Epithelial cell of prostate (primary cell): ENCODE measurements at regions not wholly inside any gene's neighbourhood (a gene's known extent, or its start where the extent isn't known, plus 50 kb on each side); places are given as distances from the start of the nearest gene placed in this dataset.
"Not testable (repeated sequence)": the region's sequence is repeated elsewhere in the genome, so short reads cannot be mapped to it uniquely, and the experiment has no call there.

ENCODE experiments used
- DNase-seq: peaks from one replicate; pipeline ENCODE4 v3.0.0-alpha.2; 2011; ENCODE audit warnings: low read depth, low spot score
- H3K27ac ChIP-seq: fragments of 450-650 bp; 2 replicates; pipeline ENCODE4 v1.5.1; 2017; ENCODE audit warnings: mild to moderate bottlenecking

- DNase-seq = no peak
- no peak overlapping the region for H3K27ac ChIP-seq
Observed at GRCh38 chr3:55300701-55301100, 186.4 kb downstream of the WNT5A start.

- no peak overlapping the region for H3K27ac ChIP-seq
- no peak for DNase-seq
Observed at GRCh38 chr3:55297706-55298105, 189.4 kb downstream of the WNT5A start.

- H3K27ac ChIP-seq = no peak overlapping the region
- DNase-seq = no peak
Observed at GRCh38 chr3:55297245-55297644, 189.9 kb downstream of the WNT5A start.

- no peak overlapping the region for H3K27ac ChIP-seq
- no peak for DNase-seq
Observed at GRCh38 chr3:55296791-55297190, 190.3 kb downstream of the WNT5A start.

- DNase-seq = no peak
- H3K27ac ChIP-seq = no peak overlapping the region
Observed at GRCh38 chr3:55296030-55296429, 191.1 kb downstream of the WNT5A start.

- no peak overlapping the region for H3K27ac ChIP-seq
- no peak for DNase-seq
Observed at GRCh38 chr3:55294557-55294956, 192.5 kb downstream of the WNT5A start.

GRCh38 chr3:55292360-55292759 lies 194.7 kb downstream of the WNT5A start:
- DNase-seq = no peak

GRCh38 chr3:55288657-55289056 lies 198.4 kb downstream of the WNT5A start:
- no peak for DNase-seq
- H3K27ac ChIP-seq = no peak overlapping the region

More at GRCh38 chr3:55292360-55292759, 194.7 kb downstream of the WNT5A start:
- H3K27ac ChIP-seq = no peak overlapping the region

GRCh38 chr3:55286693-55287092 lies 200.4 kb downstream of the WNT5A start:
- DNase-seq = no peak
- no peak overlapping the region for H3K27ac ChIP-seq

- DNase-seq = no peak
- H3K27ac ChIP-seq = no peak overlapping the region
Observed at GRCh38 chr3:55285156-55285555, 201.9 kb downstream of the WNT5A start.

GRCh38 chr3:55283441-55283925 lies 203.6 kb downstream of the WNT5A start:
- no peak for DNase-seq

GRCh38 chr3:55282994-55283393 lies 204.1 kb downstream of the WNT5A start:
- no peak overlapping the region for H3K27ac ChIP-seq
- DNase-seq = no peak

More at GRCh38 chr3:55283441-55283925, 203.6 kb downstream of the WNT5A start:
- no peak overlapping the region for H3K27ac ChIP-seq

- no peak for DNase-seq
- H3K27ac ChIP-seq = no peak overlapping the region
Observed at GRCh38 chr3:55272031-55272645, 215.0 kb downstream of the WNT5A start.

- DNase-seq = no peak
- no peak overlapping the region for H3K27ac ChIP-seq
Observed at GRCh38 chr3:55271549-55271948, 215.6 kb downstream of the WNT5A start.

- DNase-seq = no peak
- H3K27ac ChIP-seq = no peak overlapping the region
Observed at GRCh38 chr3:55270976-55271375, 216.1 kb downstream of the WNT5A start.

GRCh38 chr3:55269636-55270035 lies 217.5 kb downstream of the WNT5A start:
- H3K27ac ChIP-seq = no peak overlapping the region
- no peak for DNase-seq

- DNase-seq = no peak
- H3K27ac ChIP-seq = no peak overlapping the region
Observed at GRCh38 chr3:55269096-55269495, 218.0 kb downstream of the WNT5A start.

- no peak for DNase-seq
- no peak overlapping the region for H3K27ac ChIP-seq
Observed at GRCh38 chr3:55267206-55267930, 219.7 kb downstream of the WNT5A start.

GRCh38 chr3:55264919-55265318 lies 222.2 kb downstream of the WNT5A start:
- no peak for DNase-seq
- no peak overlapping the region for H3K27ac ChIP-seq

GRCh38 chr3:55252921-55253320 lies 234.2 kb downstream of the WNT5A start:
- no peak overlapping the region for H3K27ac ChIP-seq
- DNase-seq = no peak

- H3K27ac ChIP-seq, DNase-seq: not testable (repeated sequence)
Observed at GRCh38 chr3:55249156-55249555, 237.9 kb downstream of the WNT5A start.

GRCh38 chr3:55247666-55248065 lies 239.4 kb downstream of the WNT5A start:
- DNase-seq = no peak

More at GRCh38 chr3:55247666-55248065, 239.4 kb downstream of the WNT5A start:
- H3K27ac ChIP-seq = no peak overlapping the region
